HUES64 (cell line): ENCODE measurements at regions not wholly inside any gene's neighbourhood (a gene's known extent, or its start where the extent isn't known, plus 50 kb on each side); places are given as distances from the start of the nearest gene placed in this dataset.
"Not testable (repeated sequence)": the region's sequence is repeated elsewhere in the genome, so short reads cannot be mapped to it uniquely, and the experiment has no call there.

Source experiments
- H3K27ac ChIP-seq: 2 replicates; pipeline ENCODE4 v1.7.0; 2013; ENCODE audit warnings: low read depth, low read length, inconsistent platforms
- H3K27me3 ChIP-seq: 2 replicates; pipeline ENCODE4 v1.6.1; 2013; ENCODE audit warnings: mild to moderate bottlenecking, low read length; ENCODE audit not compliant: insufficient read depth
- H3K36me3 ChIP-seq: 2 replicates; pipeline ENCODE4 v1.6.1; 2013; ENCODE audit warnings: mild to moderate bottlenecking, low read length; ENCODE audit not compliant: insufficient read depth
- H3K4me1 ChIP-seq: 2 replicates; pipeline ENCODE4 v1.6.1; 2013; ENCODE audit warnings: mild to moderate bottlenecking, low read length, moderate library complexity; ENCODE audit not compliant: insufficient read depth
- H3K4me3 ChIP-seq: 2 replicates; pipeline ENCODE4 v1.5.1; 2013; ENCODE audit warnings: mild to moderate bottlenecking, low read length, moderate library complexity
- H3K9ac ChIP-seq: 2 replicates; pipeline ENCODE4 v1.6.1; 2013; ENCODE audit warnings: mild to moderate bottlenecking, low read depth, low read length
- H3K9me3 ChIP-seq: 2 replicates; pipeline ENCODE4 v1.6.1; 2013; ENCODE audit warnings: low read depth, low read length; ENCODE audit not compliant: insufficient read depth
- WGBS: fragments of 150-250, 120-280 bp; methylation state at CpG from one replicate; pipeline ENCODE4 v1.1.7; 2013; ENCODE audit warnings: missing lambda C conversion rate; 5-methylcytosine and 5-hydroxymethylcytosine counted together

DNA sequence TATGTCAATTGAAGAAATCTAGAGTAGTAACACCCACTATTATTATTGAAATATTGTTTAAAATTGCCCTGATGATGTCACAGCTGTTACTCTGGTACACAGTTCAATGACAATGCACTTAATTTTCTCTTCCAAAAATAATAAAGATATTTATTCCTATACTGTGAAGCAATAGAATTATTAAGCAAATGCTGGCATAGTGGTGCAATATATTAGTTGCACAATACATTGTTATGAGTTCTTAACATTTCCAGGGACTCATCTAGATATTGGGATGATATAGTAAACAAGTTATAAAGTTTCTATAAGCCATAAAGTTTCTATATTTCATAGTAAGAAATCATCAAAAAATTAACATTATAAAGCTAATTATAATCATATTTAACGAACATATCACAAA, 897.8 kb downstream of the LRFN5 start:
- no peak overlapping the region for H3K27ac ChIP-seq
- no peak overlapping the region for H3K4me3 ChIP-seq
- H3K9ac ChIP-seq: no peak overlapping the region
- peaks cover 5% of the 10 kb centered on the region; the same call in 1 of the 2 replicates for H3K4me1 ChIP-seq
- no peaks in the 10 kb centered on the region for H3K27me3 ChIP-seq
- H3K9me3 ChIP-seq: peaks cover under 1% of the 10 kb centered on the region; the same call in 1 of the 2 replicates
- no CpG with 5 or more reads among the region's 1 CpG for WGBS
- H3K36me3 ChIP-seq: no peaks in the 10 kb centered on the region

DNA sequence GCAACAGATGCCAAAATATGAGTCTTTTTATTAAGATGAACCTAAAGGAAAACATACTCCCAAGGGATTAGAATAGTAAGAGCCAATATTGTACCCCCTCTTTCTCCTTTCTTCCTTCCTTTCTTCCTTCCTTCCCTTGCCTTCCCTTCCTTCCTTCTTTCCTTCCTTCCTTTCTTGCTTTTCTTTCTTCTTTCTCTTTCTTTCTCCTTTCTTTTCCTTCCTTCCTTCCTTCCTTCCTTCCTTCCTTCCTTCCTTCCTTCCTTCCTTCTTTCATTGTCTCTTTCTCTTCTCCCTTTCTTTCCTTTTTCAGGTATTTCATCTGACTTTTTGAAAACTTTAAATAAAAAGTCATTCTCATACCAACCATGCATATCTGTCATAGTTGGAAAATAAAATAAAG, 892.5 kb downstream of the LRFN5 start:
- no peak overlapping the region for H3K4me3 ChIP-seq
- H3K27ac ChIP-seq: no peak overlapping the region
- H3K9ac ChIP-seq: no peak overlapping the region
- no peaks in the 10 kb centered on the region for H3K9me3 ChIP-seq
- no peaks in the 10 kb centered on the region for H3K27me3 ChIP-seq
- no peaks in the 10 kb centered on the region for H3K36me3 ChIP-seq
- no peaks in the 10 kb centered on the region for H3K4me1 ChIP-seq

DNA sequence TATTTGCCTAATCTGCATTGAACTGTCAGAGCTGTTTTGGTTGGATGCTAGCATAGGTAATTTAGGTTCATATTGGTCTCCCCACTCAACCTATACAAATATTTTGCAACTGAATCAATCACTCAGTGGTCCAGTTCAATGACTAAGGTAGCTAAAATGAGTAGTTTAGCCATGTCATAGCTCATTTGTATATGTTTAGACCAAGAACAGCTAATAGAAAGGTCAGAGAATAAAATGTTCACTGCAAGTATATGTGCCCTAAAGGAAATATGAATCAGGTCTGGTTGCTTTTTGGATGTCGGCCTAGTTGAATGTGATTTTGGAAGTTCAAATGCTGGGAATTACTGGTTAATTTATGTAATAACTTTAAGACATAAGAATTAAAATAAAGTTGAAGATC, 883.9 kb downstream of the LRFN5 start:
- no peak overlapping the region for H3K27ac ChIP-seq
- H3K4me1 ChIP-seq: no peaks in the 10 kb centered on the region
- H3K36me3 ChIP-seq: no peaks in the 10 kb centered on the region
- 95% methylated on average over 1 of the region's 1 CpG for WGBS
- no peak overlapping the region for H3K4me3 ChIP-seq
- no peaks in the 10 kb centered on the region for H3K27me3 ChIP-seq
- no peaks in the 10 kb centered on the region for H3K9me3 ChIP-seq
- H3K9ac ChIP-seq: no peak overlapping the region

DNA sequence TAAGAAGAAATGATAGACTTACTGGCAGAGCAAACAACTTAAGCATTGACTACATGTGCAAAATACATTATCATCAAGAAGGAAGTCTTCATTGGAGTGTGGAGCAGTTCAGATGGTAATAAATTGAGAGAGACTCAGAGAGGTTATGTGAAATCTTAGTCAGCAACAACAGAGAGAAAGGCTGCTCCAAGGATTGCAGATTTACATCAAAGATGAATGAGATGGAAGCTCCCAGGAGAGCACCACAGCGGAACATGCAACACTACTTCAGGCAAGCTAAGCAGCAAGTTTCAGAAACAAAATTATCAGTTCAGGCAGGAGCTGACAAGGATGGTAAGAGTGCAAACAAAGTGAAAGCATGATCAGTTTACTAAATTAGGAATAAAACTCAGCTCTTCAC, 882.3 kb downstream of the LRFN5 start:
- Histone ChIP-seq H3K4me1 (no peaks in the 10 kb centered on the region), H3K9ac (no peak overlapping the region), H3K27me3 (no peaks in the 10 kb centered on the region), H3K36me3 (no peaks in the 10 kb centered on the region), H3K27ac (no peak overlapping the region), H3K4me3 (no peak overlapping the region), H3K9me3 (no peaks in the 10 kb centered on the region)
- 100% methylated on average over 1 of the region's 1 CpG for whole genome bisulfite sequencing

GRCh38 chr14:42482345-42482971, 875.8 kb downstream of the LRFN5 start:
- H3K4me3 ChIP-seq, H3K27ac ChIP-seq, H3K9me3 ChIP-seq, H3K27me3 ChIP-seq, H3K9ac ChIP-seq, H3K4me1 ChIP-seq, H3K36me3 ChIP-seq: not testable (repeated sequence)
- 97% methylated on average over 40 of the region's 41 CpGs for WGBS

GRCh38 chr14:42481714-42482113, 875.0 kb downstream of the LRFN5 start:
- H3K4me3 ChIP-seq, H3K27me3 ChIP-seq, H3K9me3 ChIP-seq, H3K27ac ChIP-seq, H3K36me3 ChIP-seq, H3K9ac ChIP-seq: not testable (repeated sequence)
- 96% methylated on average over 8 of the region's 8 CpGs for WGBS
- H3K4me1 ChIP-seq: peaks cover 10% of the 10 kb centered on the region

DNA sequence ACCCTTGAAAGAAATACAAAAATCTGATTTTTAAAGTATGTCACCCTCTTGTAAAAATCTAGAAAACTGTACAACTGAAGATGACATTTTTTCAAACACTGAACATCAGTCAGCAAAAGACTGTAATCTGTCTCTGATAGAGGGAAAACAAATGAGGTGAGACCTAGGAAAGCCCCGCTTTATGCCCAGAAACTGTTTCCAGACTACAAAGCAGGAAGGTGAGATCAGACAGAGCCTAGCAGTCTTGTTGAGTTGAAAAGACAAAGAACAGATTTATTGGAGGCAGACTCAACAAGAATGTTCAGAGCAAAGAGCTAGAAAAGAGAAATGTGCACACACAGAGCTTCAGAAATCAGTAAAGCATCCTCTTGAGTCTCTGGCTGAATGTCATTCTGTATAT, 873.6 kb downstream of the LRFN5 start:
- peaks cover 24% of the 10 kb centered on the region for H3K4me1 ChIP-seq
- no peak overlapping the region for H3K27ac ChIP-seq
- no peak overlapping the region for H3K9ac ChIP-seq
- no peak overlapping the region for H3K4me3 ChIP-seq
- H3K36me3 ChIP-seq: no peaks in the 10 kb centered on the region
- WGBS: 97% methylated on average over 1 of the region's 1 CpG
- no peaks in the 10 kb centered on the region for H3K9me3 ChIP-seq
- H3K27me3 ChIP-seq: no peaks in the 10 kb centered on the region

DNA sequence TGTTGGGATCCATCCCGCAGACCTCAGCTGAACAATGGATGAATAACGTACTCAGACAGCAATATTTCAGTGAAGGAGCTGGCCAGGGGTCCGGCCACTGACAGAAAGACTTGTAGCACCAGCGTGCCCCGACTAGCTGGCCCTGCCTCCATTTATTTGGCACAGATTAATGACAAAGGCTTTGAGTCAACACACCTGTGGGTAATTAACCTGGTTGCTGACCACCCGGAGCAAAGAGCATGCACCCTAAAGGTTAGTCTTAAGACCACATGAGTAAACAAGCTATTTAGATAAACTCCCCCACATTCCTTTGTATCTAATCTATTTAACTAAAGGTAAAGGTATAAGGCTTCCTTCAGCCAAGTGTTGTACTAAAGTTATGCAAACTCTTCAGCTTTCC, 868.6 kb downstream of the LRFN5 start:
- H3K27ac ChIP-seq: peak overlapping the region; percentile 4; the same call in 1 of the 2 replicates
- WGBS: 69% methylated on average over 6 of the region's 6 CpGs
- no peak overlapping the region for H3K9ac ChIP-seq
- no peak overlapping the region for H3K4me3 ChIP-seq
- H3K9me3 ChIP-seq: no peaks in the 10 kb centered on the region
- H3K27me3 ChIP-seq: no peaks in the 10 kb centered on the region
- H3K36me3 ChIP-seq: no peaks in the 10 kb centered on the region
- peaks cover 35% of the 10 kb centered on the region for H3K4me1 ChIP-seq

DNA sequence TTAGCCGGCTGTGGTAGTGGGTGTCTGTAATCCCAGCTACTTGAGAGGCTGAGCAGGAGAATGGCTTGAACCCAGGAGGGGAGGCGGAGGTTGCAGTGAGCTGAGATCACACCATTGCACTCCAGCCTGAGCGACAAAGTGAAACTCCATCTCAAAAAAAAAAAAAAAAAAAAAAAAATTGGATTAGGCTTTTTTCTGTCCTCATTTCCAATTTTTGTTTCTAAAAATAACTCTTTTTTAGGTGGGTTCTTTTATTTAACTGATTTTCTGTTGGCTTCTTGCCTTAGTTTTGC, 863.7 kb downstream of the LRFN5 start:
- Histone ChIP-seq H3K4me1 (peaks cover 11% of the 10 kb centered on the region; the same call in 1 of the 2 replicates), H3K27me3 (no peaks in the 10 kb centered on the region), H3K9me3 (no peaks in the 10 kb centered on the region), H3K9ac (no peak overlapping the region), H3K27ac (no peak overlapping the region), H3K4me3 (no peak overlapping the region), H3K36me3 (no peaks in the 10 kb centered on the region)
- WGBS: 100% methylated on average over 2 of the region's 3 CpGs

GRCh38 chr14:42469637-42470426, 863.2 kb downstream of the LRFN5 start:
- Histone ChIP-seq H3K4me1 (peaks cover 7% of the 10 kb centered on the region; the same call in 1 of the 2 replicates), H3K36me3 (no peaks in the 10 kb centered on the region), H3K9ac (no peak overlapping the region), H3K9me3 (no peaks in the 10 kb centered on the region), H3K4me3 (no peak overlapping the region), H3K27me3 (no peaks in the 10 kb centered on the region), H3K27ac (no peak overlapping the region)
- WGBS: 97% methylated on average over 6 of the region's 6 CpGs

DNA sequence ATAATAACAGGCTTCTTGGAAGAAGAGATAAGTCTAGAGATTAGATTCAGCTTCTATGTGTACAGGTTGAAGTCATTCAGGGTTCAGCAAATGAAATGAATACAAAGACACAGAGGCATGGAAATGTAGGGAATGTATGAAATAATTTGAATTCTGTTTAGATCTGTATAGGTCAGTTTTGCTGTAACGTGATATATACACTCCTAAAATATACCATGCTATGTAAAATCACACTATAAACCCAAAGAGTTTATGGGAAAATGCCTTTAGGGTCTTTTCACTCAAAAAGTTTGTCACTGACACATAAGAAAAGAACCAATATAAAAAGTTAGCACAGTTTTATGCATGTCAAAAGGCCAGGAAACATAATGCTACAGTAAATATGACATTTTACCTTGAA, 854.0 kb downstream of the LRFN5 start:
- H3K36me3 ChIP-seq: no peaks in the 10 kb centered on the region
- H3K27me3 ChIP-seq: no peaks in the 10 kb centered on the region
- H3K4me3 ChIP-seq: no peak overlapping the region
- H3K4me1 ChIP-seq: no peaks in the 10 kb centered on the region
- H3K9ac ChIP-seq: no peak overlapping the region
- WGBS: no CpG with 5 or more reads among the region's 1 CpG
- H3K9me3 ChIP-seq: no peaks in the 10 kb centered on the region
- no peak overlapping the region for H3K27ac ChIP-seq
